ENCODE measurements at regions not wholly inside any gene's neighbourhood (a gene's known extent, or its start where the extent isn't known, plus 50 kb on each side); places are given as distances from the start of the nearest gene placed in this dataset.

DNA sequence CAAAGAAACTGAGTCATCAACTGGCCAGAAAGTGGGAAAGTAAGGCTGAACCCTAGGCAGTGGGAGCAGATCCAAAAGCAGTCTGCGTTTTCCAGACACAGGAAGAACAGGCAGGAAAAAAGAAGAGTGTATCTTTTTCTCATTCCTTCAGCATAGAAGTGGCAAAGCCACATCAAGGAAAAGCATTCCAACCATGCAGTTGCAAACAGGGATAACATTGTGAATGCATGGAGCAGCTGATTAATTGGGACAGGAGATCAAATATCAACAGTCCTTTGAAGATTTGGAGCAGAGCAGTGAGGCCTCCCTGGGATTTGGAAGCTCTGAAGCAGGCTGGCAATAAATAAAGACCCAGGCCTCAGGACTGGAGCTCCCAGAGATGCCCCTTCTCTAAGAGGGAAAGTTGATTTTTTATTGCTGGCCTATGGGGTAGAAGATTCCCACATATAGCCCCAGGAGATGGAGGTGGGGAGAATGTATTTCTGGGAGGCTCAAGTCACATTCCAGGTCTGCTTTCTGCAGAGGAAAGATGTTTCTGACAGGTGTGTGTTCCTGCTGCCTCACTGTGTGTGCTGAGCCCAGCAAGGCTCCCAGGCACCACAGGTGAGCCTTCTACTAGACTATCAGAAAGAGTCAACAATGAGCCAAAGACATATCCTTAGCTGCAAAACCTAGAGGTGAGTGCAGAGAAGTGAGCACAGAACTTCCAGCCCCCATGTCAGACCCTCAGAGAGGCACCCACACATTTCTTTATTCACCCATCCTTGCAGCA is 222.5 kb downstream of the RAB28 start:
- ChIA-PET CTCF (no interaction called here), POLR2A (no interaction called here)
- no peak overlapping the region for H3K27ac ChIP-seq (ENCODE audit: insufficient read depth in 1 of 2, low read depth in 1 of 2, low read length in 2 of 2, poor library complexity in 1 of 2, severe bottlenecking in 2 of 2)
- H3K9me3 ChIP-seq (ENCODE audit: control extremely low read depth in 1 of 5, control insufficient read depth in 4 of 5, insufficient read depth in 2 of 5, low read depth in 1 of 5, low read length in 4 of 5) = no peaks in the 10 kb centered on the region
- no peaks in the 10 kb centered on the region for H3K36me3 ChIP-seq (ENCODE audit: control insufficient read depth in 4 of 4, insufficient read depth in 4 of 4, low read length in 3 of 4)
- no peak for DNase-seq
- 100% methylated on average over 1 of the region's 1 CpG for WGBS (ENCODE audit: insufficient coverage)
- H3K27me3 ChIP-seq (replicated peaks in 2 of 5; ENCODE audit: control insufficient read depth in 4 of 5, insufficient read depth in 5 of 5, low read length in 4 of 5) = no peaks in the 10 kb centered on the region
- no peak overlapping the region for H3K4me3 ChIP-seq (ENCODE audit: control insufficient read depth in 1 of 7, extremely low read depth in 1 of 7, insufficient read depth in 4 of 7, low read depth in 2 of 7, low read length in 6 of 7)
- no peaks in the 10 kb centered on the region for H3K4me1 ChIP-seq (ENCODE audit: control extremely low read depth in 1 of 4, control insufficient read depth in 4 of 4, insufficient read depth in 4 of 4, low read length in 3 of 4)

DNA sequence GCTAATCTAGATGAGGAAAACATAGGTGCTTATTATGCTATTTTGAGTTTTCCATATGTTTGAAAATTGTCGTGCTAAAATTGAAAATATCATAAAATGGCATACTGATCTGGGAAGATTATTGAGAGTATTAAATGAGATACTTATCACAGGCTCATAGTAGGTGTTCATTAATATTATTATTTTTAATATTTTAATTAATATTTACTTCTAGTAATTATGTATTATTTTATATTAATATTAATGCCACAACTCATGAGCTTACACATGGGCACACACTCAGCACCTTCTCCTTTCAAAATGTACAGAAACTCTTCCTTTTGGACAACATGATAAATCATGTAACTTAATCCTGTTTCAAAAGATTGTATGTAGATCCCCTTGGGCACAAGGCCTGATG is 223.6 kb downstream of the RAB28 start:
- H3K27ac ChIP-seq (ENCODE audit: insufficient read depth in 1 of 2, low read depth in 1 of 2, low read length in 2 of 2, poor library complexity in 1 of 2, severe bottlenecking in 2 of 2) = no peak overlapping the region
- H3K4me3 ChIP-seq (ENCODE audit: control insufficient read depth in 1 of 7, extremely low read depth in 1 of 7, insufficient read depth in 4 of 7, low read depth in 2 of 7, low read length in 6 of 7) = no peak overlapping the region
- POLR2A ChIA-PET = no interaction called here
- DNase-seq = no peak
- no peaks in the 10 kb centered on the region for H3K4me1 ChIP-seq (ENCODE audit: control extremely low read depth in 1 of 4, control insufficient read depth in 4 of 4, insufficient read depth in 4 of 4, low read length in 3 of 4)
- H3K9me3 ChIP-seq (ENCODE audit: control extremely low read depth in 1 of 5, control insufficient read depth in 4 of 5, insufficient read depth in 2 of 5, low read depth in 1 of 5, low read length in 4 of 5) = peaks cover 0 to 1% (median 0%) of the 10 kb centered on the region in 5 experiments
- H3K36me3 ChIP-seq (ENCODE audit: control insufficient read depth in 4 of 4, insufficient read depth in 4 of 4, low read length in 3 of 4) = no peaks in the 10 kb centered on the region
- no peaks in the 10 kb centered on the region for H3K27me3 ChIP-seq (replicated peaks in 2 of 5; ENCODE audit: control insufficient read depth in 4 of 5, insufficient read depth in 5 of 5, low read length in 4 of 5)
- CTCF ChIA-PET = no interaction called here
- WGBS (ENCODE audit: insufficient coverage) = no CpG with 5 or more reads among the region's 1 CpG

DNA sequence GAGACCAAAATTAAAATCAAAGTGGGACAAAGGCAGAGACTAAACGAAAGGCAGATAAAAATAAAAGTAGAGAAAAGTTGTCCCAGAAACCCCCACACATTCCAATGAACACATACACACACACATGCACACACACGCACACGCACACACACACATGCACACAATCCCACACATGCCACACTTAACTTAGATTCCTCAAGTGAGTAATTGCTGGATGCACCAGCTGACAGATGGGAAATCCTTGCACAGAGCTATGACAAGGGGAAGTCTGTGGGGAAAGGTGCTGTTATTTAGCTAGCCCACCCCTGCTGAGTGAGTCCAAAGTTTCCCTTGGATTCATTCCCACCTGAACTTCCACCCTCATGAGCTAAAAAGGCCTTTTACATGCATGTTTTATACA is 233.9 kb downstream of the RAB28 start:
- WGBS (ENCODE audit: insufficient coverage) = 89% methylated on average over 3 of the region's 3 CpGs
- CTCF ChIA-PET = no interaction called here
- POLR2A ChIA-PET = no interaction called here
- no peak overlapping the region for H3K27ac ChIP-seq (ENCODE audit: insufficient read depth in 1 of 2, low read depth in 1 of 2, low read length in 2 of 2, poor library complexity in 1 of 2, severe bottlenecking in 2 of 2)
- DNase-seq = no peak
- no peaks in the 10 kb centered on the region for H3K27me3 ChIP-seq (replicated peaks in 2 of 5; ENCODE audit: control insufficient read depth in 4 of 5, insufficient read depth in 5 of 5, low read length in 4 of 5)
- no peak overlapping the region for H3K4me3 ChIP-seq (ENCODE audit: control insufficient read depth in 1 of 7, extremely low read depth in 1 of 7, insufficient read depth in 4 of 7, low read depth in 2 of 7, low read length in 6 of 7)
- H3K4me1 ChIP-seq (ENCODE audit: control extremely low read depth in 1 of 4, control insufficient read depth in 4 of 4, insufficient read depth in 4 of 4, low read length in 3 of 4) = no peaks in the 10 kb centered on the region
- no peaks in the 10 kb centered on the region for H3K36me3 ChIP-seq (ENCODE audit: control insufficient read depth in 4 of 4, insufficient read depth in 4 of 4, low read length in 3 of 4)
- peaks cover 0 to 4% (median 2%) of the 10 kb centered on the region in 5 experiments for H3K9me3 ChIP-seq (ENCODE audit: control extremely low read depth in 1 of 5, control insufficient read depth in 4 of 5, insufficient read depth in 2 of 5, low read depth in 1 of 5, low read length in 4 of 5)

DNA sequence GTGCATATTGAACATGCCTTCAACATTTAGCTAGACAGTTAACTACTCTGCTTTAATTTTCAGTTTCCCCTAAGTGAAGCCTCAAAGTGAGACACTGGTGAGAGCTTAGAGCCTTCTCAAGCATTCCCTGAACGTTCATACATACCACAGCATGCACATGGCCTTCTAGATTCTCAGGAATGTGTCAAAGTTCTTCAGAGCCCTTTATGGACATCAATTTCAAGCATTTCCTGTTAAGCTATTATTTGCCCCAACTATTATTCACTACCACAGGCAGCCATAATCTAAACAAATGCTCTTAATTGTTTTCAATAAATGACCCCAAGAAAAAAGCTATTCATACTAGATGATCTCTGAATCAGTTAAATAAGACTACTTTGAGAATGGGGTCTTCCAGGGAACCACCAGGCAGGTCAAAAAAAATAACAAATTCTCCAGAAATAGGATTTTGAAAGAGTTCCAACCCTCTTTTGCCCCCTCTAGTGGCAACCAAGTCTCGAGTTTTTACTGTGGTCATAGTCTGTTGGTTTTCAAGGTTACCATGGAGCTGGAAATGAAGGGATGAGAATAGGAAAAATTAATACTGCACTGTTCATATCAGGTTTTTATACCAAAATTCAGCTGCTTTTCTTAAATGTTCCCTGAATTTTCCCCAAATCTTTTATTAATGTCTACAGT is 235.4 kb downstream of the RAB28 start:
- no peak overlapping the region for H3K27ac ChIP-seq (ENCODE audit: insufficient read depth in 1 of 2, low read depth in 1 of 2, low read length in 2 of 2, poor library complexity in 1 of 2, severe bottlenecking in 2 of 2)
- no peaks in the 10 kb centered on the region for H3K4me1 ChIP-seq (ENCODE audit: control extremely low read depth in 1 of 4, control insufficient read depth in 4 of 4, insufficient read depth in 4 of 4, low read length in 3 of 4)
- no peaks in the 10 kb centered on the region for H3K36me3 ChIP-seq (ENCODE audit: control insufficient read depth in 4 of 4, insufficient read depth in 4 of 4, low read length in 3 of 4)
- ChIA-PET CTCF (no interaction called here), POLR2A (no interaction called here)
- H3K9me3 ChIP-seq (ENCODE audit: control extremely low read depth in 1 of 5, control insufficient read depth in 4 of 5, insufficient read depth in 2 of 5, low read depth in 1 of 5, low read length in 4 of 5) = peaks cover 0 to 4% (median 2%) of the 10 kb centered on the region in 5 experiments
- WGBS (ENCODE audit: insufficient coverage) = 44% methylated on average over 2 of the region's 2 CpGs
- DNase-seq = no peak
- no peaks in the 10 kb centered on the region for H3K27me3 ChIP-seq (replicated peaks in 2 of 5; ENCODE audit: control insufficient read depth in 4 of 5, insufficient read depth in 5 of 5, low read length in 4 of 5)
- H3K4me3 ChIP-seq (ENCODE audit: control insufficient read depth in 1 of 7, extremely low read depth in 1 of 7, insufficient read depth in 4 of 7, low read depth in 2 of 7, low read length in 6 of 7) = no peak overlapping the region

DNA sequence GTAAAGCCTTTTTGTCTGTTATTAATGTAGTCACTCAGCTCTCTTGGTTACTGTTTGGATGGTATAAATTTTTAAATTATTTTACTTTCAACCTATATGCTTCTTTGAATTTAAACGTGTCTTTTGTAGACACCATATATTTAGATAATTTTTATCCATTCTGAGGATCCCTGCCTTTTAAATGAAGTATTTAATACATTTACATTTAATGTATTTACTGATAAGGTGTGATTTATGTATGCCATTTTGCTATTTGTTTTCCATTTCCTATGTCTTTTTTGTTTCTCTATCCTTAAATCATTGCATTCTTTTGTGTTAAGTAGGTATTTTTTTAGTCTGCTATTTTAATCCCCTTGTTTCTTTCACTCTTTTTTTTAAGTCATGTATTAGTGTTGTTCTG is 238.0 kb downstream of the RAB28 start:
- WGBS (ENCODE audit: insufficient coverage) = no CpG with 5 or more reads among the region's 1 CpG
- DNase-seq = no peak
- H3K4me3 ChIP-seq (ENCODE audit: control insufficient read depth in 1 of 7, extremely low read depth in 1 of 7, insufficient read depth in 4 of 7, low read depth in 2 of 7, low read length in 6 of 7) = no peak overlapping the region
- CTCF ChIA-PET = no interaction called here
- H3K27me3 ChIP-seq (replicated peaks in 2 of 5; ENCODE audit: control insufficient read depth in 4 of 5, insufficient read depth in 5 of 5, low read length in 4 of 5) = no peaks in the 10 kb centered on the region
- H3K36me3 ChIP-seq (ENCODE audit: control insufficient read depth in 4 of 4, insufficient read depth in 4 of 4, low read length in 3 of 4) = no peaks in the 10 kb centered on the region
- no peak overlapping the region for H3K27ac ChIP-seq (ENCODE audit: insufficient read depth in 1 of 2, low read depth in 1 of 2, low read length in 2 of 2, poor library complexity in 1 of 2, severe bottlenecking in 2 of 2)
- POLR2A ChIA-PET = no interaction called here
- no peaks in the 10 kb centered on the region for H3K4me1 ChIP-seq (ENCODE audit: control extremely low read depth in 1 of 4, control insufficient read depth in 4 of 4, insufficient read depth in 4 of 4, low read length in 3 of 4)
- peaks cover 0 to 4% (median 2%) of the 10 kb centered on the region in 5 experiments for H3K9me3 ChIP-seq (ENCODE audit: control extremely low read depth in 1 of 5, control insufficient read depth in 4 of 5, insufficient read depth in 2 of 5, low read depth in 1 of 5, low read length in 4 of 5)

DNA sequence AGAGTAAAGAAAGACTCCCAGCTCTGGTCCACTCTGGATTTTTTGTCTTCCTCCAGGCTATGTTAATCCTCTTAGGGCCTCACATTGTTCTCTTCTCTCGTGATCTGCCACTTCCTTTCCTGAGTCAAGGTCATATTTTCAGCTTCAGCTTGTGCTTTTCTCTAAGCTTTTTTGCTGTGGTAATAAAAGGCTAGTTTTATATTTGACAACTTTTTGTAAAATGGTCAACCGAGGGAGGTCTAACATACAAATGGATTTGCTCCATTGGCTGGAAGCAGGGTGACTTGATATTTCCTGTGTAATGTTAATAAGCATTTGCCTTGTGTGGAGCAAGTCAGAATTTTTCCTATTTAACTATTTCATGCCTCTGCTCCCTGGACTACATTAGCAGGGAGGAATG is 239.7 kb downstream of the RAB28 start:
- H3K27ac ChIP-seq (ENCODE audit: insufficient read depth in 1 of 2, low read depth in 1 of 2, low read length in 2 of 2, poor library complexity in 1 of 2, severe bottlenecking in 2 of 2) = no peak overlapping the region
- WGBS (ENCODE audit: insufficient coverage) = 40% methylated on average over 1 of the region's 2 CpGs
- H3K4me3 ChIP-seq (ENCODE audit: control insufficient read depth in 1 of 7, extremely low read depth in 1 of 7, insufficient read depth in 4 of 7, low read depth in 2 of 7, low read length in 6 of 7) = no peak overlapping the region
- H3K36me3 ChIP-seq (ENCODE audit: control insufficient read depth in 4 of 4, insufficient read depth in 4 of 4, low read length in 3 of 4) = no peaks in the 10 kb centered on the region
- no peaks in the 10 kb centered on the region for H3K27me3 ChIP-seq (replicated peaks in 2 of 5; ENCODE audit: control insufficient read depth in 4 of 5, insufficient read depth in 5 of 5, low read length in 4 of 5)
- peaks cover 0 to 4% (median 2%) of the 10 kb centered on the region in 5 experiments for H3K9me3 ChIP-seq (ENCODE audit: control extremely low read depth in 1 of 5, control insufficient read depth in 4 of 5, insufficient read depth in 2 of 5, low read depth in 1 of 5, low read length in 4 of 5)
- no peak for DNase-seq
- ChIA-PET POLR2A (no interaction called here), CTCF (no interaction called here)
- no peaks in the 10 kb centered on the region for H3K4me1 ChIP-seq (ENCODE audit: control extremely low read depth in 1 of 4, control insufficient read depth in 4 of 4, insufficient read depth in 4 of 4, low read length in 3 of 4)

DNA sequence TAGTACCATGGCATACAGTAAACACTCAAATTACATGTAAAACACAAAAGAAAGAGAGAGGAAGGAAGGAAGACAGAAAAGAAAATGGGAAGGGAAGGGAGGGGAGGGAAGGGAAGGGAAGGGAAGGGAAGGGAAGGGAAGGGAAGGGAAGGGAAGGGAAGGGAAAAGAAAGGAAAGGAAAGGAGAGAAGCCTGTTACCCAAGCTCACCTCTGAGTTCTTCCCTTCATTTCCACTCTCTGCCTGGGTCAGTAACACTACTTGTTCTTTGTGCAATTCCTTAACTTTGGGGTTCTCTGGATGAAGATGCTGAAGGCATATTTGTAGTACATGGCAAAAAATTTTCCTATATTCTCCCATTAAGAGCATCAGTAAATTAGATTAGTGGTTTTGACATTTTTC is 241.0 kb downstream of the RAB28 start:
- H3K27ac ChIP-seq (ENCODE audit: insufficient read depth in 1 of 2, low read depth in 1 of 2, low read length in 2 of 2, poor library complexity in 1 of 2, severe bottlenecking in 2 of 2) = no peak overlapping the region
- H3K4me1 ChIP-seq (ENCODE audit: control extremely low read depth in 1 of 4, control insufficient read depth in 4 of 4, insufficient read depth in 4 of 4, low read length in 3 of 4) = no peaks in the 10 kb centered on the region
- no peaks in the 10 kb centered on the region for H3K36me3 ChIP-seq (ENCODE audit: control insufficient read depth in 4 of 4, insufficient read depth in 4 of 4, low read length in 3 of 4)
- ChIA-PET CTCF (no interaction called here), POLR2A (no interaction called here)
- no peak overlapping the region for H3K4me3 ChIP-seq (ENCODE audit: control insufficient read depth in 1 of 7, extremely low read depth in 1 of 7, insufficient read depth in 4 of 7, low read depth in 2 of 7, low read length in 6 of 7)
- peaks cover 0 to 4% (median 0%) of the 10 kb centered on the region in 5 experiments for H3K9me3 ChIP-seq (ENCODE audit: control extremely low read depth in 1 of 5, control insufficient read depth in 4 of 5, insufficient read depth in 2 of 5, low read depth in 1 of 5, low read length in 4 of 5)
- no peaks in the 10 kb centered on the region for H3K27me3 ChIP-seq (replicated peaks in 2 of 5; ENCODE audit: control insufficient read depth in 4 of 5, insufficient read depth in 5 of 5, low read length in 4 of 5)
- no peak for DNase-seq
